GM19025 (cell line): ENCODE measurements at regions not wholly inside any gene's neighbourhood (a gene's known extent, or its start where the extent isn't known, plus 50 kb on each side); places are given as distances from the start of the nearest gene placed in this dataset.

Source experiments
- ATAC-seq: cut with Tn5 transposase; IDR thresholded peaks from one replicate; pipeline ENCODE4 v1.9.1; 2021; ENCODE audit warnings: mild to moderate bottlenecking, low read depth, moderate library complexity; ENCODE audit not compliant: unreplicated experiment

- no peak for ATAC-seq
These were observed 167.4 kb downstream of the DHX35 start for GRCh38 chr20:39129523-39129922.

- ATAC-seq, result no peak
These were observed 161.9 kb downstream of the DHX35 start for GRCh38 chr20:39124064-39124463.

- ATAC-seq, result no peak
These were observed 161.0 kb downstream of the DHX35 start for GRCh38 chr20:39123185-39123557.

GRCh38 chr20:39117491-39117890 lies 155.3 kb downstream of the DHX35 start:
- no peak for ATAC-seq

- ATAC-seq, result no peak
These were observed 153.9 kb downstream of the DHX35 start for GRCh38 chr20:39116020-39116419.

- no peak for ATAC-seq
These were observed 150.1 kb downstream of the DHX35 start for GRCh38 chr20:39112178-39112743.

GRCh38 chr20:39111359-39112177 lies 149.4 kb downstream of the DHX35 start:
- ATAC-seq, result no peak

- no peak for ATAC-seq
These were observed 148.6 kb downstream of the DHX35 start for GRCh38 chr20:39110819-39111136.

GRCh38 chr20:39109933-39110818 lies 148.0 kb downstream of the DHX35 start:
- no peak for ATAC-seq

- no peak for ATAC-seq
These were observed 146.6 kb downstream of the DHX35 start for GRCh38 chr20:39108746-39109145.

- ATAC-seq, result no peak
These were observed 145.6 kb downstream of the DHX35 start for GRCh38 chr20:39107741-39108140.

GRCh38 chr20:39106791-39107190 lies 144.6 kb downstream of the DHX35 start:
- no peak for ATAC-seq

GRCh38 chr20:39105551-39105950 lies 143.4 kb downstream of the DHX35 start:
- ATAC-seq, result no peak

- no peak for ATAC-seq
These were observed 141.6 kb downstream of the DHX35 start for GRCh38 chr20:39103732-39104131.

GRCh38 chr20:39103305-39103704 lies 141.2 kb downstream of the DHX35 start:
- no peak for ATAC-seq

- ATAC-seq, result no peak
These were observed 139.8 kb downstream of the DHX35 start for GRCh38 chr20:39101895-39102294.

- ATAC-seq, result no peak
These were observed 138.5 kb downstream of the DHX35 start for GRCh38 chr20:39100691-39101090.

GRCh38 chr20:39097889-39098288 lies 135.7 kb downstream of the DHX35 start:
- ATAC-seq, result no peak

GRCh38 chr20:39095870-39096269 lies 133.7 kb downstream of the DHX35 start:
- no peak for ATAC-seq

GRCh38 chr20:39094391-39094790 lies 132.2 kb downstream of the DHX35 start:
- ATAC-seq, result no peak

GRCh38 chr20:39092733-39093410 lies 130.7 kb downstream of the DHX35 start:
- ATAC-seq, result no peak
